Caco-2 (cell line): ENCODE measurements at regions not wholly inside any gene's neighbourhood (a gene's known extent, or its start where the extent isn't known, plus 50 kb on each side); places are given as distances from the start of the nearest gene placed in this dataset.
"Not testable (repeated sequence)": the region's sequence is repeated elsewhere in the genome, so short reads cannot be mapped to it uniquely, and the experiment has no call there.

Experiments
- BruUV-seq: library from RNA; stranded (reverse); fragments of 400-500 nt; replicated peaks from 2 replicates; lab custom pipeline; 2021; lab: Mats Ljungman, UMichigan
- CTCF ChIA-PET: fragments of 300-600 bp; sonication (Branson Sonifier 250); formaldehyde crosslinking; loops from one replicate; lab custom pipeline; 2022; ENCODE audit warnings: antibody characterized with exemption; lab: Charles Lee
- POLR2A ChIA-PET: fragments of 300-600 bp; sonication (Branson Sonifier 250); formaldehyde crosslinking; loops from one replicate; lab custom pipeline; 2022; ENCODE audit warnings: antibody characterized with exemption; lab: Charles Lee
- DNase-seq, 2 experiments: peaks; one replicate each; pipeline versions ENCODE4 v3.0.0 to v3.0.0-alpha.2; 2020 to 2022
- H3K27me3 ChIP-seq: replicated peaks from 2 replicates; pipeline ENCODE4 v1.6.0; 2011; ENCODE audit warnings: low read length; ENCODE audit not compliant: control insufficient read depth, insufficient read depth
- H3K36me3 ChIP-seq: 2 replicates; pipeline ENCODE4 v1.5.1; 2011; ENCODE audit warnings: low read length; ENCODE audit not compliant: control insufficient read depth, insufficient read depth
- H3K4me1 ChIP-seq: fragments of 250-450 bp; sonication (Bioruptor Pico); 2 replicates; pipeline ENCODE4 v1.5.1; 2020; ENCODE audit warnings: mild to moderate bottlenecking
- H3K4me3 ChIP-seq: 2 replicates; pipeline ENCODE4 v1.5.1; 2011; ENCODE audit warnings: low read depth, mild to moderate bottlenecking, control low read depth, low read length
- H3K9me3 ChIP-seq: fragments of 250-450 bp; sonication (Bioruptor Pico); 2 replicates; pipeline ENCODE4 v1.5.1; 2020; ENCODE audit warnings: mild to moderate bottlenecking, moderate library complexity
- H3K27ac Mint-ChIP-seq: one replicate; pipeline ENCODE4 v1.8.0; 2022; ENCODE audit warnings: mixed read lengths; ENCODE audit not compliant: unreplicated experiment
- H3K27me3 Mint-ChIP-seq: one replicate; pipeline ENCODE4 v1.8.0; 2022; ENCODE audit warnings: mixed read lengths; ENCODE audit not compliant: insufficient read depth, unreplicated experiment
- H3K36me3 Mint-ChIP-seq: one replicate; pipeline ENCODE4 v1.8.0; 2022; ENCODE audit warnings: mild to moderate bottlenecking, mixed read lengths; ENCODE audit not compliant: insufficient read depth, unreplicated experiment
- H3K4me1 Mint-ChIP-seq: one replicate; pipeline ENCODE4 v1.8.0; 2022; ENCODE audit warnings: low read depth, mixed read lengths; ENCODE audit not compliant: unreplicated experiment
- H3K4me3 Mint-ChIP-seq: one replicate; pipeline ENCODE4 v1.8.0; 2022; ENCODE audit warnings: mild to moderate bottlenecking, moderate library complexity, mixed read lengths; ENCODE audit not compliant: unreplicated experiment
- H3K9me3 Mint-ChIP-seq: one replicate; pipeline ENCODE4 v1.8.0; 2022; ENCODE audit warnings: mixed read lengths; ENCODE audit not compliant: unreplicated experiment
- intact Hi-C: fragments of 100-400 bp; cut with micrococcal nuclease; formaldehyde crosslinking; loops from one replicate; pipeline ENCODE4 v1.10.0; 2022; ENCODE audit not compliant: unreplicated experiment
- TF ChIP-seq, protein P1 (sequence below), 2 experiments: fragments of 200-600 bp in 1 of 2; IDR thresholded peaks; 1 replicate in 1 of 2; 2 replicates in 1 of 2; pipeline versions ENCODE4 v1.5.1 to v1.8.0; 2011 to 2022; ENCODE audit warnings: antibody characterized with exemption in 1 of 2, control low read depth in 1 of 2, inconsistent platforms in 1 of 2, low read depth in 1 of 2, low read length in 1 of 2, mild to moderate bottlenecking in 1 of 2, moderate library complexity in 1 of 2; ENCODE audit not compliant: insufficient read depth in 1 of 2, severe bottlenecking in 1 of 2, unreplicated experiment in 1 of 2

DNA sequence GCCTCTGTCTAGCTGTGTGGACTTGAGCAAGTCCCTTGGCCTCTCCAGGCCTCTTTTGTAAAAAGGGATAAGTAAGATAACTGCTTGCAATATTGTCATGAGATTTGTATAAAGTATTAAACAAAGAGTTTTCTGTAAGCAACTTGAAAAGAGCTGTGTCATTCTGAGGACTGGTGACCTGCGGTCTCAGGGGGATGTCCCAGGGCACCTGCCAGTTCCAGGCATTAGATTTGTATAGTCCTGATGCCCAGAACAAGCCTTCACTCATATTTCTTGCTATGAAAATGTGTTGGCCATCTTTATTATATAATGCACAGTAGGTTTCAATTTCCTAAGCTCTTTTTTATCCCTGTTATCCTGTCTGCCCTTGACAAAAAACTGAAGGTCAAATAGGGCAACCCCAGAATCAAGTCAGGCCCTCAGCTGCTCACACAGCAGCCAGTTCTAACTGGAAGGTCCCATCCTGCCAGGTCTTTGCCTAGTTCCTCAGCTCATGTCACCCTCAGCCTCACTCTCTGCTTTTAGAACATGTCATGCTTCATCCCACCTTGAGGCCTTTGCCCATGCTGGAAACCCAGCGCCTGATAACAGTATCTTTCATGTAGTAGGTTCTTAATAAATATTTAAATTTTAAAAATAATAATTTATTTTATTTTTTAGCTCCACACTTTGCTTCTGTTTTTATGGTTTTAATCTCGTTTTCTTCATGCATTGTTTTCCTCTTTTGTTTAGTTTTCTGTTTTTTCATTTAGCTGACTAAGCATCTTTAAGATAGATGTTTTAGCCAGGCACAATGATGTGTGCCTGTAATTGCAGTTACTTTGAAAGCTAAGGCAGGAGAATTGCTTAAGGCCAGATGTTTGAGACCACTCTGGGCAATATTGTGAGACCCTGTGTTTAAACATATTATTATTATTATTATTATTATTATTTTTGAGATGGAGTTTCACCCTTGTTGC lies 87.5 kb upstream of the ZNF92 start:
- no TSS peak for BruUV-seq
- H3K4me1 ChIP-seq: no peaks in the 10 kb centered on the region
- CTCF ChIA-PET: no interaction called here
- DNase-seq: no peak
- POLR2A ChIA-PET: no interaction called here
- no peaks in the 10 kb centered on the region for H3K27me3 ChIP-seq
- H3K27me3 Mint-ChIP-seq: peaks cover 2% of the 10 kb centered on the region
- H3K27ac Mint-ChIP-seq: no peak overlapping the region
- H3K36me3 ChIP-seq: no peaks in the 10 kb centered on the region
- no peak overlapping the region for H3K4me3 ChIP-seq
- no peaks in the 10 kb centered on the region for H3K9me3 ChIP-seq
- intact Hi-C loops: no loop called here
- H3K4me1 Mint-ChIP-seq: no peaks in the 10 kb centered on the region
- H3K36me3 Mint-ChIP-seq: no peaks in the 10 kb centered on the region
- TF ChIP-seq, protein P1, sequence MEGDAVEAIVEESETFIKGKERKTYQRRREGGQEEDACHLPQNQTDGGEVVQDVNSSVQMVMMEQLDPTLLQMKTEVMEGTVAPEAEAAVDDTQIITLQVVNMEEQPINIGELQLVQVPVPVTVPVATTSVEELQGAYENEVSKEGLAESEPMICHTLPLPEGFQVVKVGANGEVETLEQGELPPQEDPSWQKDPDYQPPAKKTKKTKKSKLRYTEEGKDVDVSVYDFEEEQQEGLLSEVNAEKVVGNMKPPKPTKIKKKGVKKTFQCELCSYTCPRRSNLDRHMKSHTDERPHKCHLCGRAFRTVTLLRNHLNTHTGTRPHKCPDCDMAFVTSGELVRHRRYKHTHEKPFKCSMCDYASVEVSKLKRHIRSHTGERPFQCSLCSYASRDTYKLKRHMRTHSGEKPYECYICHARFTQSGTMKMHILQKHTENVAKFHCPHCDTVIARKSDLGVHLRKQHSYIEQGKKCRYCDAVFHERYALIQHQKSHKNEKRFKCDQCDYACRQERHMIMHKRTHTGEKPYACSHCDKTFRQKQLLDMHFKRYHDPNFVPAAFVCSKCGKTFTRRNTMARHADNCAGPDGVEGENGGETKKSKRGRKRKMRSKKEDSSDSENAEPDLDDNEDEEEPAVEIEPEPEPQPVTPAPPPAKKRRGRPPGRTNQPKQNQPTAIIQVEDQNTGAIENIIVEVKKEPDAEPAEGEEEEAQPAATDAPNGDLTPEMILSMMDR (IDR thresholded peaks at IDR 0.05; ENCODE audit: insufficient read depth in 1 of 2, low read depth in 1 of 2, low read length in 1 of 2, severe bottlenecking in 1 of 2, unreplicated experiment in 1 of 2): no peak
- H3K9me3 Mint-ChIP-seq: peaks cover 6% of the 10 kb centered on the region
- no peak overlapping the region for H3K4me3 Mint-ChIP-seq

DNA sequence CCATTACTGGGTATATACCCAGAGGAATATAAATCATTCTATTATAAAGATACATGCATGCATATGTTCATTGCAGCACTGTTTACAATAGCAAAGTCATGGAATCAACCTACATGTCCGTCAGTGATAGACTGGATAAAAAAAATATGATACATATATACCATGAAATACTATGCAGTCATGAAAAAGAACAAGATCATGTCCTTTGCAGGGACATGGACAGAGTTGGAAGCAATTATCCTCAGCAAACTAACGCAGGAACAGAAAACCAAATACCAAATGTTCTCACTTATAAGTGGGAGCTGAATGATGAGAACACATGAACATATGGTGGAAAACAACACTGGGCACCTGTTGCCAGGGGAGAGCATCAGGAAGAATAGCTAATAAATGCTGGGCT lies 88.4 kb upstream of the ZNF92 start:
- H3K27me3 Mint-ChIP-seq, CTCF ChIA-PET, H3K9me3 ChIP-seq, H3K36me3 Mint-ChIP-seq, H3K27ac Mint-ChIP-seq, H3K4me1 ChIP-seq, H3K4me3 Mint-ChIP-seq, DNase-seq, H3K27me3 ChIP-seq, POLR2A ChIA-PET, BruUV-seq, H3K4me3 ChIP-seq, H3K4me1 Mint-ChIP-seq, intact Hi-C loops, H3K36me3 ChIP-seq: not testable (repeated sequence)
- peaks cover 11% of the 10 kb centered on the region for H3K9me3 Mint-ChIP-seq

DNA sequence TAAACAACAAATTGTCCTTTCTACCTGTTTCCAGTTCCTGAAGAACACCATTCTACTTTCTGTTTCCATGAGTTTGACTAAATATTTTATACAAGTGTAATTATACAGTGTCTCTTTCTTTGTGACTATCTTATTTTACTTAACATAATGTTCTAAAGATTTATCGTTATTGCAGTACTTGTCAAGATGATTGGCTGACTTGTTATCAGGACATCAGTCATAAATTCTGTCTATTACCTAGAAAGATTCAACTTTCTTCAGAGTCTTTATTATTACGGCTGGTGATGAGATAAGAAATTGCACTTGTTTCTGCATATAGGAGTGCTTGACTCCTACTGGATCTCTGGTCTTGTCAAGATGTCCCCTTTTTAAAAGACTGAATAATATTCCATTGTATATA lies 93.9 kb upstream of the ZNF92 start:
- POLR2A ChIA-PET: no interaction called here
- Mint-ChIP-seq H3K9me3 (peaks cover 30% of the 10 kb centered on the region), H3K4me1 (no peaks in the 10 kb centered on the region), H3K4me3 (no peak overlapping the region), H3K27me3 (peaks cover 3% of the 10 kb centered on the region), H3K36me3 (no peaks in the 10 kb centered on the region), H3K27ac (no peak overlapping the region)
- CTCF ChIA-PET: no interaction called here
- BruUV-seq: no TSS peak
- H3K36me3 ChIP-seq: no peaks in the 10 kb centered on the region
- no peaks in the 10 kb centered on the region for H3K4me1 ChIP-seq
- H3K9me3 ChIP-seq: no peaks in the 10 kb centered on the region; the same call in 1 of the 2 replicates
- H3K27me3 ChIP-seq: no peaks in the 10 kb centered on the region
- no peak for DNase-seq
- intact Hi-C loops: no loop called here
- TF ChIP-seq, protein P1 (IDR thresholded peaks at IDR 0.05; ENCODE audit: insufficient read depth in 1 of 2, low read depth in 1 of 2, low read length in 1 of 2, severe bottlenecking in 1 of 2, unreplicated experiment in 1 of 2): no peak
- no peak overlapping the region for H3K4me3 ChIP-seq
